Ishikawa (cell line): ENCODE measurements at regions not wholly inside any gene's neighbourhood (a gene's known extent, or its start where the extent isn't known, plus 50 kb on each side); places are given as distances from the start of the nearest gene placed in this dataset.

Source experiments
- CREB1 ChIP-seq: IDR thresholded peaks from 2 replicates; pipeline ENCODE4 v1.6.1; 2012; ENCODE audit warnings: low read depth
- EGR1 ChIP-seq: IDR thresholded peaks from 2 replicates; pipeline ENCODE4 v1.6.1; 2012
- EP300 ChIP-seq: IDR thresholded peaks from 2 replicates; pipeline ENCODE4 v1.6.1; 2012; ENCODE audit warnings: borderline replicate concordance
- FOXM1 ChIP-seq: IDR thresholded peaks from 2 replicates; pipeline ENCODE4 v1.6.1; 2012; ENCODE audit warnings: low read depth, borderline replicate concordance
- MAX ChIP-seq: IDR thresholded peaks from 2 replicates; pipeline ENCODE4 v1.6.1; 2012
- RAD21 ChIP-seq: IDR thresholded peaks from 2 replicates; pipeline ENCODE4 v1.6.1; 2012; ENCODE audit warnings: low read depth
- REST ChIP-seq: IDR thresholded peaks from 2 replicates; pipeline ENCODE4 v1.6.1; 2012; ENCODE audit warnings: low read depth, mild to moderate bottlenecking
- TAF1 ChIP-seq: IDR thresholded peaks from 2 replicates; pipeline ENCODE4 v1.6.1; 2012; ENCODE audit warnings: low read depth, mild to moderate bottlenecking
- TEAD4 ChIP-seq: IDR thresholded peaks from 2 replicates; pipeline ENCODE4 v1.6.1; 2012
- USF1 ChIP-seq: IDR thresholded peaks from 2 replicates; pipeline ENCODE4 v1.6.1; 2012
- ZBTB7A ChIP-seq: IDR thresholded peaks from 2 replicates; pipeline ENCODE4 v1.6.1; 2012; ENCODE audit warnings: low read depth

- TF ChIP-seq RAD21, result no peak
- TF ChIP-seq EGR1, result no peak
- TF ChIP-seq MAX, result no peak
- TF ChIP-seq CREB1, result no peak
- TF ChIP-seq TAF1, result no peak
- no peak for TF ChIP-seq TEAD4
- TF ChIP-seq EP300, result no peak
- TF ChIP-seq ZBTB7A, result no peak
- TF ChIP-seq REST, result no peak
- no peak for TF ChIP-seq USF1
- TF ChIP-seq FOXM1, result no peak
Observed at GRCh38 chr6:97629180-97629579, 346.2 kb upstream of the MMS22L start.
